Astrocyte of the spinal cord (primary cell): ENCODE measurements at regions not wholly inside any gene's neighbourhood (a gene's known extent, or its start where the extent isn't known, plus 50 kb on each side); places are given as distances from the start of the nearest gene placed in this dataset.

Source experiments
- DNase-seq: peaks from one replicate; pipeline ENCODE4 v3.0.0; 2011; ENCODE audit warnings: low read depth, low spot score
- H3K4me3 ChIP-seq: 2 replicates; pipeline ENCODE4 v1.5.1; 2011; ENCODE audit warnings: low read depth, mild to moderate bottlenecking, low read length, moderate library complexity
- in situ Hi-C: cut with HindIII; loops from 2 replicates; pipeline ENCODE4 v1.10.0; 2017; ENCODE audit warnings: low sequenced_read_pairs
- TF ChIP-seq, protein P1 (sequence below): IDR thresholded peaks from 2 replicates; pipeline ENCODE4 v1.5.1; 2012; ENCODE audit warnings: low read depth, mild to moderate bottlenecking, low read length, inconsistent platforms

DNA sequence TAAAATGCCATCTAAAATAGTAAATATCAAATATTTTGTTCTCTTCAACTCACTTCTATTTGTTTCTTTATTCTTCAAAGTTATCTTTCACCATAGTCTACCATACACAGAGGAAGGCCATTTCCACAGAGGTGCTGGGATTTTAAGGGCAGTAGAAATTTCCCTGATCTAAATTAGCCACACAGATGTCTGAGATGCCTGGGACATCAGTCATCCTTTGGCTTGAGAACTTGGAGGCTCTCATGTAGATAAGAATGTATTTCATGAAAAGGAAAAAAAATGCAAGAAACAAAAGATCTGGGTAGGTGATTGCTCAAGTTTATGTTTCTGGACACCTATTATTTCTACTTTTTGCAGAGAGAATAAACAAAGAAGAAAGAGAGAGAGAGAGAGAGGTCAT is 1008.2 kb downstream of the NLGN4X start:
- in situ Hi-C loops, result no loop called here
- no peak for DNase-seq
- TF ChIP-seq, protein P1, sequence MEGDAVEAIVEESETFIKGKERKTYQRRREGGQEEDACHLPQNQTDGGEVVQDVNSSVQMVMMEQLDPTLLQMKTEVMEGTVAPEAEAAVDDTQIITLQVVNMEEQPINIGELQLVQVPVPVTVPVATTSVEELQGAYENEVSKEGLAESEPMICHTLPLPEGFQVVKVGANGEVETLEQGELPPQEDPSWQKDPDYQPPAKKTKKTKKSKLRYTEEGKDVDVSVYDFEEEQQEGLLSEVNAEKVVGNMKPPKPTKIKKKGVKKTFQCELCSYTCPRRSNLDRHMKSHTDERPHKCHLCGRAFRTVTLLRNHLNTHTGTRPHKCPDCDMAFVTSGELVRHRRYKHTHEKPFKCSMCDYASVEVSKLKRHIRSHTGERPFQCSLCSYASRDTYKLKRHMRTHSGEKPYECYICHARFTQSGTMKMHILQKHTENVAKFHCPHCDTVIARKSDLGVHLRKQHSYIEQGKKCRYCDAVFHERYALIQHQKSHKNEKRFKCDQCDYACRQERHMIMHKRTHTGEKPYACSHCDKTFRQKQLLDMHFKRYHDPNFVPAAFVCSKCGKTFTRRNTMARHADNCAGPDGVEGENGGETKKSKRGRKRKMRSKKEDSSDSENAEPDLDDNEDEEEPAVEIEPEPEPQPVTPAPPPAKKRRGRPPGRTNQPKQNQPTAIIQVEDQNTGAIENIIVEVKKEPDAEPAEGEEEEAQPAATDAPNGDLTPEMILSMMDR, result no peak
- H3K4me3 ChIP-seq, result no peak overlapping the region

DNA sequence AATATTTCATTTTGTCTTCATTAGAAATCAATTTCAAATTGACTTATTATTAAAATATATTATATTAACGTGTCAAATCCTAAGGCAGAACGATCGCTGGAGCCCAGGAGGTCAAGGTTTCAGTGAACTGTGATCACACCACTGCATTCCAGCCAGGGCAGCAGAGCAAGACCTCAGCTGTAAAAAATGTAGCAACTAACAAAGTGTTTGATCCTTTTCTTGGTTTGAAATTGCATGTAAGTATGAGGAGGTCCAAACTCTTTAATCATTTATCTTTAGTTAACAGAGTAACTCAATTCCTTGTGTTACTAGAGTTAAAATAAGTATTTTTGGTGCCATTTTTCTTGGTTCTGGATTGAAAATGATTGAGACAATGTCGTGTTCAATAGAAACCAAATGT is 1033.9 kb downstream of the NLGN4X start:
- in situ Hi-C loops, result no loop called here
- TF ChIP-seq, protein P1, result no peak
- no peak for DNase-seq
- H3K4me3 ChIP-seq, result no peak overlapping the region

DNA sequence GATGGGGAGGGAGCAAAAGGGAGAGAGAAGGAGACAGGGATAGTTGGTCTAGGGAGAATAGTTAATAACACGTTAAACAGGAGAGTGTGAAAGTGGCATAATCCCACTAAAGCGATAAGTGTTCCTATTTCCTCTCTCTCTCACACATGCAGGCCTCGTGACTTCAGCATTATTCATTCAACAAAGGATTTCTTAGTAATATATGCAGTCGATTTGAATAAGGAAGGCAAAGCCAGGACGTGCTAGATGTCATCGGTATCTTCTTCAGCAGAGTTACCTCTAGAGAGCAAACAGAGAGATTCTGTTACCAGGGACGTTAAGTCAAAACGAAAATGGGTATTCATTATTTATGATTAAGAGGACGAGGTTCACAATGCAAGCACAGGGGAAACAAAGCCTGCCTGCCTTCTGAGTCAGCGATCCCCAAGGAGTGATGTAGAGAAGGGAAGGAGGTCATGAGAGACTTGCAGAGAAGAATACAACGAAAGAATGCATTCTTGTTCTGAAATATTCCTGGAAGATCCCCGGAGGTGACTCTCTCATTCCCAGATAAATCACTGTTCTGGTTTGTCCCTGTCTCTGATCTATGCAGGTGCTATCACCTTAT is 1048.4 kb downstream of the NLGN4X start:
- TF ChIP-seq, protein P1, result no peak
- H3K4me3 ChIP-seq, result no peak overlapping the region
- no peak for DNase-seq
- in situ Hi-C loops, result no loop called here

DNA sequence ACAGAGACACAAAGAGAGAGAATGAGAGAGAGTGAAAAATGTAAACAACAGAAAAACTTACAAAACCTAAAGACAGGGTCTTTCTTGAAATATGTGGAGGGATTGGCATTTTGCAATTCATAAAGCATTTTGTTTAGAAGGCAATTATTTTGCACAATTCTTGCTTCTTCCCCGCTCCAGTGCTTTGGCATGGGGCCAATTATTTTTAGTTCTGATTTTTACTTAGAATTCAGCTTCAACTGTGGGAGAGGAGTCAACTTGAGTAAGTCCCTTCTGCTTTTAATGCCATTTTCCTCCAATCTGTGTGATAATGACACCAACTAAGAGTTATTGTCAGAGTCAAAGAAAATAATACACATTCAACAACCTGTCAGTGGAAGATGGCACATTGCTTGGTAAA is 1051.9 kb downstream of the NLGN4X start:
- in situ Hi-C loops, result no loop called here
- TF ChIP-seq, protein P1, result no peak
- H3K4me3 ChIP-seq, result no peak overlapping the region
- DNase-seq, result no peak

DNA sequence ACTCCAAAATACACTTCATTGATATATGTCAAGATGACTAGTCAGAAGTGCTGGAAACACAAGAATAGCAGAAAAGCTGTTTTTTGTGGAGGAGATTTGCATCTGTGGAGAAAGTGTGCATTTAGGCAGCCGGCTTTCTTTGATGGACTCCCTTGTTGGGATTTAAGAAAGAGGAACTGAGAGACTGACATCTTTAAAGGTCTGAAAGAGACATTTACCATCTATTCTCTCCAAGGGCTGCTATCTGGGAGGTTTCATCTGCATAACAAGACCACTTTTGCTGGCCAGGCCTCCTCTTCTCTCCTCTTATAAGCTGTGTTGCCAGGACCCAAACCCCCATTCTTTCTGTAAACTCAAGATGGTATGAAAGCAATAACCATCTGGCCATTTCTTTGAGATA is 1065.0 kb downstream of the NLGN4X start:
- in situ Hi-C loops, result no loop called here
- H3K4me3 ChIP-seq, result no peak overlapping the region
- DNase-seq, result no peak
- TF ChIP-seq, protein P1, result no peak

DNA sequence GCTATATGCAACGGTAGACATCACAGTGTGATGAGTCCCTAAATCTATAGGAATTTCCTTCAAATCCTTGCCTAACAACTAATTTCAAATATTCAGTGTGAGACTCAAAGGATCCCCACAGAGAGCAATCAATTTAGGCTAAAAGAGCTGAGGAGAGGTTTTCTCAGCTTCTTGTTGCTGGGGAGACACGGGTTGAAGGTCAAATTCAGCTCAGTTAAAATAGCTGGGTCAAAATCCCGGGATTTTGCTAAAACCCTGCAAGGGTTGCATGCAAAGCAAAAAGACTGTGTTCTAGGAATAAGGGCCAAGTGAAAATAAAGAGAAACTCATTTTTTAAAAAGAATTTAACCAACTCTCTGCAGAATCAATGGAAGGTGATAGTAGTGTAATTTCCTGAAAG is 1073.4 kb downstream of the NLGN4X start:
- in situ Hi-C loops, result no loop called here
- TF ChIP-seq, protein P1, result no peak
- no peak for DNase-seq
- H3K4me3 ChIP-seq, result no peak overlapping the region

DNA sequence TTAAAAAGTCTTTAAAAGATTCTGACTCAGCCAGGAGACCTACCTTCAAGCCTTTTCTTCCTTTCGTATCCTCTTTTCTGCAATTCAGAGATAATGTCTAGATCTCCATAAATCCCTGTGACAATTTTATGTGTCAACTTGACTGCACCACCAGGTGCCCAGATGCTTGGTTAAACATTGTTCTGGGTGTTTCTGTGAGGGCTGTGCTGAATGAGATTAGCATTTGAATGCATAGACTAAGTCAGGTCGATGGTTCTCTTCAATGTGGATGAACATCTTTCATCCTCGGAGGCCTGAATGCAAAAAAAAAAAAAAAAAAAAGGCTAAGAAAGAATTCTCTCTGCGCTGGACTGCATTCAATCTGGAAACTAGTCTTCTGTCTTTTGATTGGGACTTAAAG is 1082.7 kb downstream of the NLGN4X start:
- in situ Hi-C loops, result no loop called here
- no peak for DNase-seq
- TF ChIP-seq, protein P1, result no peak
- no peak overlapping the region for H3K4me3 ChIP-seq
